Lower lobe of right lung (tissue), 2 donors: ENCODE measurements at regions not wholly inside any gene's neighbourhood (a gene's known extent, or its start where the extent isn't known, plus 50 kb on each side); places are given as distances from the start of the nearest gene placed in this dataset.
"Not testable (repeated sequence)": the region's sequence is repeated elsewhere in the genome, so short reads cannot be mapped to it uniquely, and the experiment has no call there.

Experiments
- ATAC-seq, 2 donors: fragments of 200-7000 bp; cut with Tn5 transposase; one replicate each; pipeline ENCODE4 v1.9.1; 2020 to 2022; ENCODE audit warnings: mild to moderate bottlenecking in 2 of 2, moderate library complexity in 2 of 2
- DNase-seq: peaks from one replicate; pipeline ENCODE4 v3.0.0-alpha.2; 2020
- H3K27ac ChIP-seq: fragments of 200-600 bp; one replicate; pipeline ENCODE4 v1.8.0; 2022
- H3K27me3 ChIP-seq: fragments of 200-600 bp; one replicate; pipeline ENCODE4 v1.8.0; 2022; ENCODE audit warnings: low read depth
- H3K36me3 ChIP-seq: fragments of 200-600 bp; one replicate; pipeline ENCODE4 v1.8.0; 2022; ENCODE audit warnings: mild to moderate bottlenecking
- H3K4me1 ChIP-seq: fragments of 200-600 bp; one replicate; pipeline ENCODE4 v1.8.0; 2022
- H3K4me3 ChIP-seq: fragments of 200-600 bp; one replicate; pipeline ENCODE4 v1.8.0; 2022; ENCODE audit warnings: mild to moderate bottlenecking
- H3K9me3 ChIP-seq: fragments of 200-600 bp; one replicate; pipeline ENCODE4 v1.8.0; 2022
- intact Hi-C: fragments of 100-400 bp; cut with DNase I; formaldehyde crosslinking; loops from one replicate; pipeline ENCODE4 v1.11.0; 2022
- TF ChIP-seq, protein P1 (sequence below): fragments of 200-600 bp; IDR thresholded peaks from one replicate; pipeline ENCODE4 v1.8.0; 2022; ENCODE audit warnings: antibody characterized with exemption, mild to moderate bottlenecking
- donor health status: DM: no; HTN: yes; CAD: no; lungs with severe emphysema.

DNA sequence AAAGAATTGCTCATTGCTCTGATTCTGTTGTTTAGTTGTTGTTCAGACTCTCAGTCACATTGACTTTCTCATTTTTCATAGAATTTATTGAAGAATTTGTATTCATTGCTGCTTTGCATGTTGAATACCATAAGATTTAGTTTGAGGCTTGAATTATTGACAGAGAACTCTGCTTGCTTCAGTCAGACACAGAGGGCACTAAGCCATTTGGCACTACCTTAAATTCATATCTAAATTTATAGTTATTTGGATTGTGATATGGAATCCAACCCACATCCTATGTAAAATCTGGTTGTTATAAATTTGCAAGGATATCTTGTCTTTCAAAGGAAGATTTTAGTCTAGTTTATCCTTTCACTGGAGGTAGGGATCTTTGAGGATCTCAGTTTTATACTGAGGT is 1748.6 kb downstream of the BRINP3 start:
- TF ChIP-seq, protein P1, sequence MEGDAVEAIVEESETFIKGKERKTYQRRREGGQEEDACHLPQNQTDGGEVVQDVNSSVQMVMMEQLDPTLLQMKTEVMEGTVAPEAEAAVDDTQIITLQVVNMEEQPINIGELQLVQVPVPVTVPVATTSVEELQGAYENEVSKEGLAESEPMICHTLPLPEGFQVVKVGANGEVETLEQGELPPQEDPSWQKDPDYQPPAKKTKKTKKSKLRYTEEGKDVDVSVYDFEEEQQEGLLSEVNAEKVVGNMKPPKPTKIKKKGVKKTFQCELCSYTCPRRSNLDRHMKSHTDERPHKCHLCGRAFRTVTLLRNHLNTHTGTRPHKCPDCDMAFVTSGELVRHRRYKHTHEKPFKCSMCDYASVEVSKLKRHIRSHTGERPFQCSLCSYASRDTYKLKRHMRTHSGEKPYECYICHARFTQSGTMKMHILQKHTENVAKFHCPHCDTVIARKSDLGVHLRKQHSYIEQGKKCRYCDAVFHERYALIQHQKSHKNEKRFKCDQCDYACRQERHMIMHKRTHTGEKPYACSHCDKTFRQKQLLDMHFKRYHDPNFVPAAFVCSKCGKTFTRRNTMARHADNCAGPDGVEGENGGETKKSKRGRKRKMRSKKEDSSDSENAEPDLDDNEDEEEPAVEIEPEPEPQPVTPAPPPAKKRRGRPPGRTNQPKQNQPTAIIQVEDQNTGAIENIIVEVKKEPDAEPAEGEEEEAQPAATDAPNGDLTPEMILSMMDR, result no peak
- Histone ChIP-seq H3K4me1 (no peaks in the 10 kb centered on the region), H3K27me3 (no peaks in the 10 kb centered on the region), H3K4me3 (no peak overlapping the region), H3K36me3 (no peaks in the 10 kb centered on the region), H3K27ac (no peak overlapping the region), H3K9me3 (no peaks in the 10 kb centered on the region)
- intact Hi-C loops, result no loop called here
- DNase-seq (no peak), ATAC-seq (no peak)

DNA sequence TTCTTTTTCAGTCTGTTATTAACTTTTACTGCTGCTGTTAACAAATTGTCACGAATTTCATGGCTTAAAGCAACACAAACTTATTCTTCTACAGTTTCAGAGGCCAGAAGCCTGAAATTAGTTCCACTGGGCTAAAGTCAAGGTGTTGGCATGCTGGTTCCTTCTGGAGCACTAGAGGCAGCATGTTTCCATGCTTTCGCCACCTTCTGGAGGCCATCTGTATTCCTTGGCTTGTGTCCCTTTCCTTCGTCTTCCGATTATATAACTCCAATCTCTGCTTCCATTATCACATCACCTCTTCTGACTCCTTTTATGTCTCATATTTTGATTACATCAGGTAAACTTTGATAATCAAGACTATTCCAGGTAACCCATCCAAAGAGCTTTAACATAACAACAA is 1742.1 kb downstream of the BRINP3 start:
- H3K4me3 ChIP-seq, result no peak overlapping the region

DNA sequence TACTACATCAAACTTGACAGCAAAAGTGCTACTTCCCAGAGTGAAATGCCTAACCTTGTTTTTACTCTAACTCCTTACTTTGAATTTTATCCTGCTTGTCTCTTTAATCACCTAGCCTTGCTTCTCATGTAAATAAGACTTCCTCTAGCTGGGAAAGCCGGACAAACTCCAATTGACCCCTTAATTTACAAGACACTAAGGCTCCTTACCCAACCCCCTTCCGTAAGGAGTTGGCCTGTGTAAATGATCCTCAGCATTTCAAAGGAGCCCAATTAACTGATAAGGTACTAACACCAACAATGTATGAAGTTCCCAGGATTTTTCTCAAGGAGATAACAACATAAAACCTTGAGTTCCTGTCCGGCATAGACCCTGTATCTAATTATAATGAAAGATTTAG is 1728.4 kb downstream of the BRINP3 start:
- ATAC-seq, H3K9me3 ChIP-seq, H3K36me3 ChIP-seq, intact Hi-C loops, H3K27me3 ChIP-seq, H3K4me3 ChIP-seq, H3K4me1 ChIP-seq, H3K27ac ChIP-seq, DNase-seq: not testable (repeated sequence)

More for the DNA sequence above, 1742.1 kb downstream of the BRINP3 start:
- intact Hi-C loops, result no loop called here
- Histone ChIP-seq H3K4me1 (no peaks in the 10 kb centered on the region), H3K9me3 (no peaks in the 10 kb centered on the region), H3K27me3 (no peaks in the 10 kb centered on the region), H3K36me3 (no peaks in the 10 kb centered on the region), H3K27ac (no peak overlapping the region)
- ATAC-seq (no peak), DNase-seq (no peak)
- TF ChIP-seq, protein P1, result no peak

DNA sequence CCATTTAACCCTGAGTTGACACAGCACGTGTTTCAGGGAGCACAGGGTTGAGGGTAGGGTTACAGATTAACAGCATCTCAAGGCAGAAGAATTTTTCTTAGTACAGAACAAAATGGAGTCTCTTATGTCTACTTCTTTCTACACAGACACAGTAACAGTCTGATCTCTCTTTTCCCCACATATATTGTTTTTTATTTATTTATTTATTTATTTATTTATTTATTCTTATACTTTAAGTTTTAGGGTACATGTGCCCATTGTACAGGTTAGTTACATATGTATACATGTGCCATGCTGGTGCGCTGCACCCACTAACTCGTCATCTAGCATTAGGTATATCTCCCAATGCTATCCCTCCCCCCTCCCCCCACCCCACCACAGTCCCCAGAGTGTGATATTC is 1725.6 kb downstream of the BRINP3 start:
- H3K4me3 ChIP-seq, H3K36me3 ChIP-seq, H3K27me3 ChIP-seq, ATAC-seq, intact Hi-C loops, H3K9me3 ChIP-seq, H3K27ac ChIP-seq, DNase-seq, H3K4me1 ChIP-seq: not testable (repeated sequence)

DNA sequence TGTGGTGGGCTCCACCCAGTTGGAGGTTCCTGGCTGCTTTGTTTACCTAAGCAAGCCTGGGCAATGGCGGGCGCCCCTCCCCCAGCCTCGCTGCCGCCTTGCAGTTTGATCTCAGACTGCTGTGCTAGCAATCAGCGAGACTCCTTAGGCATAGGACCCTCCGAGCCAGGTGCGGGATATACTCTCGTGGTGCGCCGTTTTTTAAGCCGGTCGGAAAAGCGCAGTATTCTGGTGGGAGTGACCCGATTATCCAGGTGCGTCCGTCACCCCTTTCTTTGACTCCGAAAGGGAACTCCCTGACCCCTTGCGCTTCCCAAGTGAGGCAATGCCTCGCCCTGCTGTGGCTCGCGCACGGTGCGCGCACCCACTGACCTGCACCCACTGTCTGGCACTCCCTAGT is 1719.9 kb downstream of the BRINP3 start:
- H3K36me3 ChIP-seq, DNase-seq, ATAC-seq: not testable (repeated sequence)

DNA sequence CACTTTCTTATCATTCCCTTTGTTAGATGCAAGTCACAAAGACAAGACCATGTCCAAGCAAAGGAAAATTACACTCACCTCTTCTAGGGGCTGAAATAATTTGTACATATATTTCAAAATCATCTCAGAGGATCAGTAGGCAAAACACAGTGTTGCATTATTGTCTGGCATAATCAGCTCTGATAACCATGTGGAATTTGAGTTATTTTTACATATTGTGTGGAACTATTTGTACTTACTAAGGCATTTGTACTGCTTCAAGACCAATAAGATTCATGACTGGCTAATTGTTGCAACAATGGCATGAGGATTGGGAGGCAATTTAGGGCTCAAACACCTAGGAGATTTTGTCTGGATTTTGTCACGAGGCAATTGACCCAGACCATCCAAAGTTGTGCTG is 1716.4 kb downstream of the BRINP3 start:
- Histone ChIP-seq H3K27ac (no peak overlapping the region), H3K4me3 (no peak overlapping the region), H3K36me3 (no peaks in the 10 kb centered on the region), H3K27me3 (no peaks in the 10 kb centered on the region), H3K4me1 (no peaks in the 10 kb centered on the region), H3K9me3 (no peaks in the 10 kb centered on the region)
- no peak for ATAC-seq
- intact Hi-C loops, result no loop called here
- no peak for DNase-seq
- TF ChIP-seq, protein P1, result no peak

More for the DNA sequence above, 1719.9 kb downstream of the BRINP3 start:
- H3K27ac ChIP-seq, H3K4me3 ChIP-seq, H3K27me3 ChIP-seq, H3K4me1 ChIP-seq, intact Hi-C loops, H3K9me3 ChIP-seq: not testable (repeated sequence)

DNA sequence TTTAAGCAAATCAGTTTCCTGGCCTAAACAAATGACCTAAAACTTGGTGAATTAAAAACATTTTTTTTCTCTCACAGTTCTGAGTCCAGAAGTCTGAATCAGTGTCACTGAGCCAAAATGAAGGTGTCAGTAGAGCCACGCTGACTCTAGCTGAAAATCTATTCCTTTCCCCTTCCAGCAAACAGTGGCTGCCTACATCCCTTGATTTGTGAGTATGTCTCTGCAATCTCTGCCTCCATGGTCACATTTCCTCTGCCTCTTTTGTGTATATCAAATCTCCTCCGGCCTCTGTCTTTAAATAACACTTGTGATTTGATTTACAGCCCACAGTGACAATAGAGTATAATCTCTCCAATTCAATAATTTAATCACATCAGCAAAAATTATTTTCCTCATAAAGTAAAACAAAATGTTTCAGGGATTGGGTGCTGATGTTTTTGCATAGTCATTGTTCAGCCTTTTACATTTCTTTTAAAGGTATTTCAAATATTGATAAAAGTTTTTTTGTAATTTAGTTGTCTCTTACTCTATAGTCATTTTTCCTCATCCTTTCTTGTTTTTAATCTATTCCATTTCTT is 1715.4 kb downstream of the BRINP3 start:
- Histone ChIP-seq H3K27ac (no peak overlapping the region), H3K27me3 (no peaks in the 10 kb centered on the region), H3K4me3 (no peak overlapping the region), H3K4me1 (no peaks in the 10 kb centered on the region), H3K36me3 (no peaks in the 10 kb centered on the region), H3K9me3 (no peaks in the 10 kb centered on the region)
- TF ChIP-seq, protein P1, result no peak
- intact Hi-C loops, result no loop called here
- DNase-seq (no peak), ATAC-seq (no peak)
